ENCODE measurements at regions not wholly inside any gene's neighbourhood (a gene's known extent, or its start where the extent isn't known, plus 50 kb on each side); places are given as distances from the start of the nearest gene placed in this dataset.

DNA sequence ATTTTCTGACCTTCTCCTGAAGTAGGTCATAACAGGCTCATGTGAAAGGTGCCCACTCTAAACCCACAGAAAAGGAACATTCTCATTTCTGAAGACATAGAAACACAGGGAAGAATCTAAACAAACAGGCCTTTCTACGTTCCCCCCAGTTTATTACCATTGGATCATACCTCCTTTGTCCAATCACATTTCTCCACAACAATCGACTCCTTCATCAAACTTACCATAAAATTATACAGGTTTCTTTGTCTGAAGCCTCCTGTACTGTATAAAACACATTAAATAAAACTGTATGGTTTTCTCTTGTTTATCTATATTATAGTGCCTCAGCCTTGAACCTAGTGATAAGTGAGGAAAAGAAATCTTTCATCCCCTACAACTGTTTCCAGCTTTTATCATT lies 340.7 kb downstream of the ENC1 start:
- ChIA-PET CTCF (no interaction called here), SMC1A (ENCODE audit: uncharacterized antibody, unreplicated experiment) (no interaction called here), RAD21 (ENCODE audit: unreplicated experiment) (no interaction called here), POLR2A (no interaction called here)
- Histone ChIP-seq H3K9me3 (replicated peaks; ENCODE audit: control insufficient read depth, insufficient read depth, low read length) (peaks cover 5% of the 10 kb centered on the region; the same call in 2 of the 3 replicates), H3K79me2 (ENCODE audit: control insufficient read depth, insufficient read depth, low read length) (no peaks in the 10 kb centered on the region), H3K27ac (ENCODE audit: control insufficient read depth, insufficient read depth) (no peak overlapping the region), H2AFZ (ENCODE audit: control insufficient read depth, low read depth, low read length) (no peak overlapping the region), H3K4me3 (no peak overlapping the region), H3K4me1 (ENCODE audit: control insufficient read depth, insufficient read depth, low read length) (no peaks in the 10 kb centered on the region), H4K20me1 (ENCODE audit: control insufficient read depth, insufficient read depth) (no peaks in the 10 kb centered on the region), H3K4me2 (ENCODE audit: control insufficient read depth, insufficient read depth) (no peak overlapping the region), H3K9ac (ENCODE audit: control insufficient read depth, insufficient read depth, low read length) (no peak overlapping the region), H3K36me3 (ENCODE audit: control insufficient read depth in 2 of 2, insufficient read depth in 2 of 2, low read length in 1 of 2) (no peaks in the 10 kb centered on the region), H3K27me3 (replicated peaks in 1 of 2; ENCODE audit: control insufficient read depth in 2 of 2, insufficient read depth in 2 of 2, low read length in 1 of 2) (no peaks in the 10 kb centered on the region)
- no peak for ATAC-seq
- intact Hi-C loops (cut with micrococcal nuclease; ENCODE audit: unreplicated experiment) (loop anchor here (10.0 kb wide), 1 partner anchor 345 kb away; the partner anchor contains the start of gene ENC1), in situ Hi-C loops (cut with MboI) (no loop called here)
- FAIRE-seq, result no peak
- no TSS peak for BruUV-seq (replicated peaks)
- 30% methylated on average over 2 of the region's 2 CpGs for WGBS (ENCODE audit: insufficient coverage, insufficient replicate concordance, low lambda C conversion rate, missing lambda C conversion rate)
- DNase-seq (ENCODE audit: low read depth, low spot score), result no peak
- TF ChIP-seq, protein P1, sequence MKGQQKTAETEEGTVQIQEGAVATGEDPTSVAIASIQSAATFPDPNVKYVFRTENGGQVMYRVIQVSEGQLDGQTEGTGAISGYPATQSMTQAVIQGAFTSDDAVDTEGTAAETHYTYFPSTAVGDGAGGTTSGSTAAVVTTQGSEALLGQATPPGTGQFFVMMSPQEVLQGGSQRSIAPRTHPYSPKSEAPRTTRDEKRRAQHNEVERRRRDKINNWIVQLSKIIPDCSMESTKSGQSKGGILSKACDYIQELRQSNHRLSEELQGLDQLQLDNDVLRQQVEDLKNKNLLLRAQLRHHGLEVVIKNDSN (IDR thresholded peaks at IDR 0.05; ENCODE audit: borderline replicate concordance, extremely low read length, insufficient read depth, low read depth, low read length), result no peak
- TF ChIP-seq FOXM1 (IDR thresholded peaks at IDR 0.05; ENCODE audit: low read depth, low read length) (no peak), WRNIP1 (IDR thresholded peaks at IDR 0.05; ENCODE audit: borderline replicate concordance, low read depth, low read length) (no peak), MYC (IDR thresholded peaks at IDR 0.05; ENCODE audit: insufficient read depth, insufficient read length, insufficient replicate concordance, low read length, severe bottlenecking) (no peak), SIN3A (IDR thresholded peaks at IDR 0.05; ENCODE audit: low read depth, low read length) (no peak), POLR2A (IDR thresholded peaks at IDR 0.05; ENCODE audit: low read depth, low read length) (no peak), LARP7 (IDR thresholded peaks at IDR 0.05) (no peak), IKZF2 (IDR thresholded peaks at IDR 0.05) (no peak), POLR2AphosphoS2 (IDR thresholded peaks at IDR 0.05; ENCODE audit: low read depth, low read length) (no peak), RBBP5 (conservative IDR thresholded peaks at IDR 0.05) (no peak), TBL1XR1 (IDR thresholded peaks at IDR 0.05; ENCODE audit: low read depth, low read length) (no peak), ZNF217 (IDR thresholded peaks at IDR 0.05) (no peak)
- TF ChIP-seq, protein P2, sequence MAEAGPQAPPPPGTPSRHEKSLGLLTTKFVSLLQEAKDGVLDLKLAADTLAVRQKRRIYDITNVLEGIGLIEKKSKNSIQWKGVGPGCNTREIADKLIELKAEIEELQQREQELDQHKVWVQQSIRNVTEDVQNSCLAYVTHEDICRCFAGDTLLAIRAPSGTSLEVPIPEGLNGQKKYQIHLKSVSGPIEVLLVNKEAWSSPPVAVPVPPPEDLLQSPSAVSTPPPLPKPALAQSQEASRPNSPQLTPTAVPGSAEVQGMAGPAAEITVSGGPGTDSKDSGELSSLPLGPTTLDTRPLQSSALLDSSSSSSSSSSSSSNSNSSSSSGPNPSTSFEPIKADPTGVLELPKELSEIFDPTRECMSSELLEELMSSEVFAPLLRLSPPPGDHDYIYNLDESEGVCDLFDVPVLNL (IDR thresholded peaks at IDR 0.05; ENCODE audit: low read depth, low read length), result no peak
- TF ChIP-seq, protein P3, sequence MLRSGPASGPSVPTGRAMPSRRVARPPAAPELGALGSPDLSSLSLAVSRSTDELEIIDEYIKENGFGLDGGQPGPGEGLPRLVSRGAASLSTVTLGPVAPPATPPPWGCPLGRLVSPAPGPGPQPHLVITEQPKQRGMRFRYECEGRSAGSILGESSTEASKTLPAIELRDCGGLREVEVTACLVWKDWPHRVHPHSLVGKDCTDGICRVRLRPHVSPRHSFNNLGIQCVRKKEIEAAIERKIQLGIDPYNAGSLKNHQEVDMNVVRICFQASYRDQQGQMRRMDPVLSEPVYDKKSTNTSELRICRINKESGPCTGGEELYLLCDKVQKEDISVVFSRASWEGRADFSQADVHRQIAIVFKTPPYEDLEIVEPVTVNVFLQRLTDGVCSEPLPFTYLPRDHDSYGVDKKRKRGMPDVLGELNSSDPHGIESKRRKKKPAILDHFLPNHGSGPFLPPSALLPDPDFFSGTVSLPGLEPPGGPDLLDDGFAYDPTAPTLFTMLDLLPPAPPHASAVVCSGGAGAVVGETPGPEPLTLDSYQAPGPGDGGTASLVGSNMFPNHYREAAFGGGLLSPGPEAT (IDR thresholded peaks at IDR 0.05; ENCODE audit: low read depth), result no peak
- TF ChIP-seq, protein P4, sequence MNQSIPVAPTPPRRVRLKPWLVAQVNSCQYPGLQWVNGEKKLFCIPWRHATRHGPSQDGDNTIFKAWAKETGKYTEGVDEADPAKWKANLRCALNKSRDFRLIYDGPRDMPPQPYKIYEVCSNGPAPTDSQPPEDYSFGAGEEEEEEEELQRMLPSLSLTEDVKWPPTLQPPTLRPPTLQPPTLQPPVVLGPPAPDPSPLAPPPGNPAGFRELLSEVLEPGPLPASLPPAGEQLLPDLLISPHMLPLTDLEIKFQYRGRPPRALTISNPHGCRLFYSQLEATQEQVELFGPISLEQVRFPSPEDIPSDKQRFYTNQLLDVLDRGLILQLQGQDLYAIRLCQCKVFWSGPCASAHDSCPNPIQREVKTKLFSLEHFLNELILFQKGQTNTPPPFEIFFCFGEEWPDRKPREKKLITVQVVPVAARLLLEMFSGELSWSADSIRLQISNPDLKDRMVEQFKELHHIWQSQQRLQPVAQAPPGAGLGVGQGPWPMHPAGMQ (IDR thresholded peaks at IDR 0.05; ENCODE audit: borderline replicate concordance), result no peak
- TF ChIP-seq, protein P5, sequence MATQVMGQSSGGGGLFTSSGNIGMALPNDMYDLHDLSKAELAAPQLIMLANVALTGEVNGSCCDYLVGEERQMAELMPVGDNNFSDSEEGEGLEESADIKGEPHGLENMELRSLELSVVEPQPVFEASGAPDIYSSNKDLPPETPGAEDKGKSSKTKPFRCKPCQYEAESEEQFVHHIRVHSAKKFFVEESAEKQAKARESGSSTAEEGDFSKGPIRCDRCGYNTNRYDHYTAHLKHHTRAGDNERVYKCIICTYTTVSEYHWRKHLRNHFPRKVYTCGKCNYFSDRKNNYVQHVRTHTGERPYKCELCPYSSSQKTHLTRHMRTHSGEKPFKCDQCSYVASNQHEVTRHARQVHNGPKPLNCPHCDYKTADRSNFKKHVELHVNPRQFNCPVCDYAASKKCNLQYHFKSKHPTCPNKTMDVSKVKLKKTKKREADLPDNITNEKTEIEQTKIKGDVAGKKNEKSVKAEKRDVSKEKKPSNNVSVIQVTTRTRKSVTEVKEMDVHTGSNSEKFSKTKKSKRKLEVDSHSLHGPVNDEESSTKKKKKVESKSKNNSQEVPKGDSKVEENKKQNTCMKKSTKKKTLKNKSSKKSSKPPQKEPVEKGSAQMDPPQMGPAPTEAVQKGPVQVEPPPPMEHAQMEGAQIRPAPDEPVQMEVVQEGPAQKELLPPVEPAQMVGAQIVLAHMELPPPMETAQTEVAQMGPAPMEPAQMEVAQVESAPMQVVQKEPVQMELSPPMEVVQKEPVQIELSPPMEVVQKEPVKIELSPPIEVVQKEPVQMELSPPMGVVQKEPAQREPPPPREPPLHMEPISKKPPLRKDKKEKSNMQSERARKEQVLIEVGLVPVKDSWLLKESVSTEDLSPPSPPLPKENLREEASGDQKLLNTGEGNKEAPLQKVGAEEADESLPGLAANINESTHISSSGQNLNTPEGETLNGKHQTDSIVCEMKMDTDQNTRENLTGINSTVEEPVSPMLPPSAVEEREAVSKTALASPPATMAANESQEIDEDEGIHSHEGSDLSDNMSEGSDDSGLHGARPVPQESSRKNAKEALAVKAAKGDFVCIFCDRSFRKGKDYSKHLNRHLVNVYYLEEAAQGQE (IDR thresholded peaks at IDR 0.05; ENCODE audit: low read depth, low read length), result no peak
